MCF 10A (cell line): ENCODE measurements at regions not wholly inside any gene's neighbourhood (a gene's known extent, or its start where the extent isn't known, plus 50 kb on each side); places are given as distances from the start of the nearest gene placed in this dataset.

ENCODE experiments used
- BruUV-seq: library from RNA; stranded (reverse); fragments of 400-500 nt; replicated peaks from 2 replicates; lab custom pipeline; 2021; lab: Mats Ljungman, UMichigan
- CTCF ChIA-PET: fragments of 300-600 bp; sonication (Branson Sonifier 250); formaldehyde crosslinking; extraction: SDS; loops from one replicate; lab custom pipeline; 2021; ENCODE audit warnings: antibody characterized with exemption, inconsistent platforms; lab: Yijun Ruan, JAX
- POLR2A ChIA-PET: fragments of 300-600, 350-650 bp; sonication (Branson Sonifier 250); formaldehyde crosslinking; extraction: SDS; loops from one replicate; lab custom pipeline; 2020; ENCODE audit warnings: antibody characterized with exemption, inconsistent platforms; lab: Yijun Ruan, JAX
- DNase-seq: peaks from one replicate; pipeline ENCODE4 v3.0.0-alpha.2; 2018; ENCODE audit not compliant: unreplicated experiment
- H3K27ac Mint-ChIP-seq: one replicate; pipeline ENCODE4 v1.8.0; 2022; ENCODE audit warnings: mild to moderate bottlenecking, low read depth, mixed read lengths; ENCODE audit not compliant: unreplicated experiment
- H3K27me3 Mint-ChIP-seq: one replicate; pipeline ENCODE4 v1.8.0; 2022; ENCODE audit warnings: mixed read lengths; ENCODE audit not compliant: insufficient read depth, unreplicated experiment
- H3K36me3 Mint-ChIP-seq: one replicate; pipeline ENCODE4 v1.8.0; 2022; ENCODE audit warnings: mild to moderate bottlenecking, moderate library complexity, mixed read lengths; ENCODE audit not compliant: insufficient read depth, unreplicated experiment
- H3K4me1 Mint-ChIP-seq: one replicate; pipeline ENCODE4 v1.8.0; 2022; ENCODE audit warnings: mixed read lengths; ENCODE audit not compliant: insufficient read depth, unreplicated experiment
- H3K4me3 Mint-ChIP-seq: one replicate; pipeline ENCODE4 v1.8.0; 2022; ENCODE audit warnings: mild to moderate bottlenecking, moderate library complexity, mixed read lengths; ENCODE audit not compliant: unreplicated experiment
- H3K9me3 Mint-ChIP-seq: one replicate; pipeline ENCODE4 v1.8.0; 2022; ENCODE audit warnings: mixed read lengths; ENCODE audit not compliant: unreplicated experiment
- CTCF ChIP-seq: fragments of 200-600 bp; IDR thresholded peaks from one replicate; pipeline ENCODE4 v1.8.0; 2022; ENCODE audit warnings: antibody characterized with exemption, mild to moderate bottlenecking; ENCODE audit not compliant: unreplicated experiment
- intact Hi-C: fragments of 100-400 bp; cut with micrococcal nuclease; formaldehyde crosslinking; loops from 2 replicates; pipeline ENCODE4 v1.14.1; 2022

DNA sequence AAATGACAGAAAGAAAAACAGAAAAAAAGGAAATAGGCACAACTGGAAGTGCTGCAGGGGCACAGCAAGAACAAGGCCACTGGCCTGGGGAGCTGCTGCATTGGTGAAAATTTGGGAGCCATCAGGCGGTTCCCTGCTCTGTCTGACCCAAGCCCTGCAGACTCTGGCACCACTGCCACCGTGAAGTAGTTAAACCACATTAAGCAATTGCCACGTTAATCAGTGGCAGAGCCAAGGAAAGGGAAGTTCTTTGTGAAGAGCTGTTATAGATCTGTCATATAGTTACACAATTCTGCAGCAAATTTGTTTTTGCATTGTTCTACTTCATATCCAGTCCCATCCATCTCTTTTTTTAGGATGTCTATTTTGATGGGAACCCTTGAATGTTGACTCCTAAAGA is 915.3 kb downstream of the FSCB start:
- ChIA-PET POLR2A (no interaction called here), CTCF (no interaction called here)
- intact Hi-C loops, result no loop called here

GRCh38 chr14:43587183-43587582 is 919.9 kb downstream of the FSCB start:
- no peak overlapping the region for H3K27ac Mint-ChIP-seq
- intact Hi-C loops, result no loop called here
- DNase-seq, result no peak
- H3K4me3 Mint-ChIP-seq, result no peak overlapping the region
- BruUV-seq, result no TSS peak
- ChIA-PET CTCF (interaction anchor here (0.6 kb wide), 1 partner anchor 59 kb away, joined by 3 read pairs; no protein-coding TSS in a partner anchor), POLR2A (interaction anchor here (0.6 to 0.9 kb wide), 3 partner anchors 8 to 614 kb away, joined by 3 to 4 read pairs (median 3); no protein-coding TSS in a partner anchor)
- H3K27me3 Mint-ChIP-seq, result no peaks in the 10 kb centered on the region
- no peaks in the 10 kb centered on the region for H3K9me3 Mint-ChIP-seq
- no peak for TF ChIP-seq CTCF
- no peaks in the 10 kb centered on the region for H3K4me1 Mint-ChIP-seq
- no peaks in the 10 kb centered on the region for H3K36me3 Mint-ChIP-seq

More for the DNA sequence above, 915.3 kb downstream of the FSCB start:
- no peak for TF ChIP-seq CTCF
- H3K27me3 Mint-ChIP-seq, result no peaks in the 10 kb centered on the region
- no peak for DNase-seq
- no peaks in the 10 kb centered on the region for H3K9me3 Mint-ChIP-seq
- H3K36me3 Mint-ChIP-seq, result no peaks in the 10 kb centered on the region
- BruUV-seq, result no TSS peak
- H3K4me3 Mint-ChIP-seq, result no peak overlapping the region
- no peak overlapping the region for H3K27ac Mint-ChIP-seq
- H3K4me1 Mint-ChIP-seq, result no peaks in the 10 kb centered on the region

- H3K27me3 Mint-ChIP-seq, result no peaks in the 10 kb centered on the region
- H3K4me3 Mint-ChIP-seq, result no peak overlapping the region
- no peak for TF ChIP-seq CTCF
- POLR2A ChIA-PET, result no interaction called here
- no peaks in the 10 kb centered on the region for H3K36me3 Mint-ChIP-seq
- DNase-seq, result no peak
- no TSS peak for BruUV-seq
- intact Hi-C loops, result no loop called here
- peaks cover 5% of the 10 kb centered on the region for H3K4me1 Mint-ChIP-seq
- CTCF ChIA-PET, result interaction anchor here (0.6 kb wide), 1 partner anchor 35 kb away, joined by 4 read pairs; no protein-coding TSS in a partner anchor
- no peaks in the 10 kb centered on the region for H3K9me3 Mint-ChIP-seq
- H3K27ac Mint-ChIP-seq, result no peak overlapping the region
Observed at GRCh38 chr14:43579671-43580070, 927.4 kb downstream of the FSCB start.

GRCh38 chr14:43568022-43568421 is 939.1 kb downstream of the FSCB start:
- Mint-ChIP-seq H3K36me3 (no peaks in the 10 kb centered on the region), H3K4me1 (no peaks in the 10 kb centered on the region), H3K27ac (no peak overlapping the region), H3K4me3 (no peak overlapping the region), H3K9me3 (no peaks in the 10 kb centered on the region), H3K27me3 (no peaks in the 10 kb centered on the region)
- intact Hi-C loops, result no loop called here
- ChIA-PET CTCF (interaction anchor here (0.8 kb wide), 1 partner anchor 1856 kb away, joined by 3 read pairs; no protein-coding TSS in a partner anchor), POLR2A (no interaction called here)
- BruUV-seq, result no TSS peak
- TF ChIP-seq CTCF, result no peak
- DNase-seq, result no peak
